Kidney capillary endothelial cell (primary cell): ENCODE measurements at regions not wholly inside any gene's neighbourhood (a gene's known extent, or its start where the extent isn't known, plus 50 kb on each side); places are given as distances from the start of the nearest gene placed in this dataset.

Experiments
- DNase-seq: peaks from one replicate; pipeline ENCODE4 v3.0.0-alpha.2; 2018; ENCODE audit warnings: low spot score

GRCh38 chr13:84076280-84076679 is 194.0 kb upstream of the SLITRK1 start:
- DNase-seq = no peak

- DNase-seq = no peak
These were observed 168.3 kb upstream of the SLITRK1 start for GRCh38 chr13:84050536-84050935.

DNA sequence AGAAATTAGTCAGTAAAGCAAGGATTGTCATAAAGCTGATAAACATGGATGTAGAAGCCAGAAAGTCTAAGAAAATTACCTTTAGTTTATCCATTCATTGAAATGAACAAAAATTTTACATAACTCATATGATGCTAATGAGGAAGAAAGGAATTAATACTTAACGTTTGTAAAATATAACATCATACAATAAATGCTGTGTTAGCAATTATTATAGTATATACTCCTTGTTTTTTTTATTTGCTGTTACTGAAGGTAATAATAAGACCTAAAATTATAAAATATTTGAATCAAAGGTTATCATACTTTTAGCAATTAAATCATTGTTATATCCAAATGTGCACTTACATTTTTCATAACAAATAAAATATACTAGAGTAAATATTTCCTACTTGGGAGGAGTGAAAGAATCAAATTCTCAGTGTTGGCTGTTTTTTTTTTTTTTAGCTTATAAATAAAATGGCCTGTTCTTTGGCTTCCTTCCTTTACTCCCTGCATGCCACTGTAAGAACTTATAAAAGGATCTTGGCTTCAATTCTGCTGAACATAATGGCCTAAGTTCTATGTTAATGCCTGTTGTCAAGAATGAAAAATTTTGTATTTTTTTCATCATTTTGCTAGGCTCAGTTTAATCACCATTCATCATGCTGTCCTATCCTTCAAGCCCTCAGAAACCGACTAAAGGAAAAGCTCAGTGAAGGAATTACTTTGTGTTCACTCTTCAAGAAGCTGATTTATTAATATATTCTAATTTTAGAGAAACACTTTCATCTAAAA is 167.4 kb upstream of the SLITRK1 start:
- DNase-seq = no peak

- DNase-seq = no peak
These were observed 162.5 kb upstream of the SLITRK1 start for GRCh38 chr13:84044805-84045204.

- DNase-seq = no peak
These were observed 155.7 kb upstream of the SLITRK1 start for GRCh38 chr13:84038001-84038400.

GRCh38 chr13:84032116-84032515 is 149.8 kb upstream of the SLITRK1 start:
- DNase-seq = no peak

- DNase-seq = no peak
These were observed 148.8 kb upstream of the SLITRK1 start for GRCh38 chr13:84031120-84031519.

GRCh38 chr13:84029396-84029795 is 147.1 kb upstream of the SLITRK1 start:
- DNase-seq = no peak

GRCh38 chr13:84025824-84026223 is 143.6 kb upstream of the SLITRK1 start:
- DNase-seq = no peak

- DNase-seq = no peak
These were observed 114.1 kb upstream of the SLITRK1 start for GRCh38 chr13:83996415-83996814.

DNA sequence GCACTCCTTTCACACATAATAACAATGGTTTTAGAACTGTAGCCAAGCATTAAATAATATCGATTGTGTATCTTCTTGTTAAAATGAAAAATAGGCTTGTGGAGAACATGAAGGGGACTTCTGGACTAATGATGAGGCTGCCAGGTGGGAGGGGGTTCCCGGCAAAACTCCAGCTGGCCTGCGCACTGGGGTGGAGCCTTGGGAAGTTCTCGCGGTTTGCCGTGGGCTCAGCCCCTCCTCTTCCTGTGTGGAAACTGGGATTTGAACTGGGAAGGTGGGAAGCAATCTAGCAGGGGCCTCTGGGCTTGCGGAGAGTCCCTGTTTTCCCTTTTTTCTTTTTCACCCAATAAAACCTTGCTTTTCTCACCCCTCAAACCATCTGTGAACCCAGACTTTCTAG is 113.7 kb upstream of the SLITRK1 start:
- no peak for DNase-seq

- no peak for DNase-seq
These were observed 110.5 kb upstream of the SLITRK1 start for GRCh38 chr13:83992566-83993358.

DNA sequence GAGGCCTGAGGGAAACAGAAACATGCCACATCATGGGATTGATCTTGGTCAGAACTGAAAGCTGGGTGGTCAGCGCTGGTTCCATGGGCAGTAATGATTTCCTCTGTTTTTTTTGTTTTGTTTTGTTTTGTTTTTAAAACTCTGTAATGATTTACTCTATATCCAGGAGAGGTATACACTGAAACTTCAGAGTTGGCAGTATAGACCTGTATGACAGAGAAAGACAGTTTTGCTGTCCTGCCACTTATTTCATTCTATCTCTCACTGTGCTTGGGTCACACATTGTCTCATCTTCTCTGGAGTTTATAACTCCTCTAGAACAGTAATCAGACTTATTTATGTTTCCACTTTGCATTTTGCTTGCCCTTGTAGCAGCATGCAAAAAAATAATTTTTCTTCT is 105.1 kb upstream of the SLITRK1 start:
- DNase-seq = no peak

- no peak for DNase-seq
These were observed 102.5 kb upstream of the SLITRK1 start for GRCh38 chr13:83984793-83985192.

DNA sequence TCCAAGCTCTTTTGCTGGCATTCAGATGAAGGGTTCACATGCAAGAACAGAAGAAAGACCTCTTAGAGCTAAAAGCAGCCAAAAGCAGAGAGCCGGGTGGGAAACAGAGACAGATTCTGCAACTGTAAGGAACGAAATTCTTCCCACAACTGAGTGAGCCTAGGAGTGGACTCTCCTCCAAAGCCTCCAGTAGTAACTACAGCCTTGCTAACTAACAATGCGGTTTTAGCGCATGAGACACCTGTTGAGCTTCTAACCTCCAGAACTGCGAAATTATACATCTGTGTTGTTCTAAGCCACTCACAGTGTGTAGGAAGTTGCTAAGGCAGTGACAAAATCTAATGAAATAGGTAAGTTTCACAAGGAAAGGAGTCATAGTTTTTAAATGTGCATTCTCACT is 98.1 kb upstream of the SLITRK1 start:
- no peak for DNase-seq

- no peak for DNase-seq
These were observed 93.4 kb upstream of the SLITRK1 start for GRCh38 chr13:83975655-83976165.

GRCh38 chr13:83958531-83958930 is 76.3 kb upstream of the SLITRK1 start:
- no peak for DNase-seq

DNA sequence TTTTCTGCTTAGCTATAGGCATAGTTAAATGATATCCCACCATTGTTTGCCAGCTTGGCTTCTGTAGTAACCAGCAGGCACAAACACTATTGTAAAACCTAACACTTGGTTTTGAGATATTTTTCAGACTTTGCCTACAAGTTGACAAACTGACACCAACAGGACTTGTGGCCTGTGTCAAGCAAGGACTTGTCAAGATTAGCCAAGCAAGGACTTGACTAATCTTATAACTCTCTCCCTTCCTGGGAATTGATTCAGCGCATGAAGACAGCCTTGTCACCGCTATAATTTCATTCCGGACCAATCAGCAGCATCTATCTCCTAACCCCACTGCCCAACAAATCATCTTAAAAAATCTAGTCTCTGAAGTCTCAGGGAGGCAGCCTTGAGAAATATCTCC is 72.7 kb upstream of the SLITRK1 start:
- no peak for DNase-seq

GRCh38 chr13:83953916-83954315 is 71.6 kb upstream of the SLITRK1 start:
- no peak for DNase-seq

DNA sequence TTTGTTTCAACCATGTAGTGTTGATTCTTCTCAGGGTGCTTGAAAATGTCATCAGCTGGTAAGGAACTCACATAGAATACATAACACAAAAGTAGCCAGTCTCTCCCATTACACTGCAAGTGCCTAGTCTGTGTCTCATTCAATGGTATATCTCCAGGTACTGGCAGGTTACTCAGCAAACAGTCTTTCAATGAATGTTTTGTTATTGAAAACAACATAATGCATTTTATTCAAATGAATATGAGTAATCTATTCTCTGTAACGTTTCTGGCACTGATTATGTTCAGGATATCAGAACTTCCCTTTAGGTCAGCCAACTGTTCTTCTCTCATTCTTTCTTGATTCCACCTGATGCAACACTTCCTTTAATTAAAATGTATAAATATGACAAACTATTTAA is 68.0 kb upstream of the SLITRK1 start:
- DNase-seq = no peak

DNA sequence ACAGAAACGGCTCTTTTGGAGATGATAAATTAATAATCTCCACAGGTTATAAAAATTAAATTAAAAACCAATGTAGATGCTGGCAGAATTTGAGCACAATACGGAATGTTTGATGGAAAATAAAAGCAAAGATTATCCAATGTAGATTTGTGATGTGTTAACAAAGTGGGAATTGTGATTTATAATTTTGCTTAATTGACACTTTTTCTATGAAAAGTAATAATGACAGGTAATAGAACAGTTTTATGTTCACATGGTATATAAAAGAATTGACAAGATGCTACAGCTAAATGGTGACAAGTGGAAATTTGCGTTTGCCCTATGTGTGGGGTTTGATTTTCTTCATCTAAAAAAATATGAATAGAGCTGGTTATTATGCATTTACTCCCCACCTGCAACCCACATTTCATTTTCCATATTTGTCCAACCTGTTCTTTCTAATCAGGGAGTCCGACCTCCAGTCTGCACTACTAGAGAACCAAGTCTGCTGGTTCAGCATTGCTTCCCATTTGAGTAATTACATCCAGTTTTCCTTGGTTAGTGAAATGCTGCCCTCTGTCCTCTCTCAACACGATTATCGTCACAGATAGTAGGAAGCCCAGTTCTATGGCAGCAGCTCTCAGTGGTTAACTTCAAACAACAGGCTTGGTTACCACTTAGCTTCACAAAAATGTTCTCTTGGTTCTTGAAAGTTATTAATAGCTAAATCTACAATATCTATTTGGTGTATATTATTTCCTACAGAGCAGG is 61.4 kb upstream of the SLITRK1 start:
- no peak for DNase-seq

DNA sequence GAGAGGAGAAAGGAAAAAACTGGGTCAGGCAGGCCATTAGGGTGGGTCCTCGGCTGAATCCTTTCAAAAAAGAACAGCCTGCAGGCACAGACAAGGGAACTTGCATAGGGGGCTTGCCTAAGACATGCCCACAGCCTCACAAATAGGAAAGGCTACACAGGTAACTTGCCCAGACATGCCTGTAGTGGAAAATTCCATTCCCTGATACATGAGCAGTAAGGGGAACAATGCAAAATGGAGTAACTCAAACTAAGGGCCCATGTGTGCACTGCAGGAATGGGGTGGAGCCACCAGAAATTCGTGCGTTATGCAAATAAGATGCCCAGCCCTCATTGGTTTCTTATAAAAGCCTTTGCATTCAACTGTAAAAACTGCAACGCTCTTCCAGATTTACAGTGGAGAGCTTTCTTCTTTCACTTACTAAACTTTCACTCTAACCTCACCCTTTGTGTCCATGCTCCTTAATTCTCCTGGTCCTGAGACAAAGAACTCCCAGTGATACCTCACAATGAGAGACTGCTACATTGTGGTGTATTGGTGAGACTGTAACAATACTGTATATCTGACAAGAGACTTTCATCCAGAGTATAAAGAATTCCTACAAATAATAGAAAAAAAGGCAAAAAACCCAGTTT is 59.5 kb upstream of the SLITRK1 start:
- DNase-seq = no peak
